Erythroblast (primary cell): ENCODE measurements at regions not wholly inside any gene's neighbourhood (a gene's known extent, or its start where the extent isn't known, plus 50 kb on each side); places are given as distances from the start of the nearest gene placed in this dataset.

ENCODE experiments used
- GATA1 ChIP-seq: IDR thresholded peaks from 2 replicates; pipeline ENCODE4 v1.6.1; 2011; ENCODE audit warnings: low read depth, mild to moderate bottlenecking, control low read depth, low read length, moderate library complexity
- POLR2A ChIP-seq: IDR thresholded peaks from 2 replicates; pipeline ENCODE4 v1.6.1; 2011; ENCODE audit warnings: mild to moderate bottlenecking, low read length

GRCh38 chrX:44705817-44706551 is 137.8 kb upstream of the DUSP21 start:
- TF ChIP-seq POLR2A (no peak), GATA1 (no peak)
